Activated T-cell treated with anti-CD3 and anti-CD28 coated beads for 1 hour (primary cell): ENCODE measurements at regions not wholly inside any gene's neighbourhood (a gene's known extent, or its start where the extent isn't known, plus 50 kb on each side); places are given as distances from the start of the nearest gene placed in this dataset.

ENCODE experiments used
- DNase-seq: peaks from one replicate; pipeline ENCODE4 v3.0.0-alpha.2; 2020; ENCODE audit warnings: low read depth

- no peak for DNase-seq
Observed at GRCh38 chr1:244347942-244348341, 103.8 kb downstream of the ADSS2 start.

GRCh38 chr1:244349103-244349531 lies 102.6 kb downstream of the ADSS2 start:
- DNase-seq = no peak

GRCh38 chr1:244349581-244350001 lies 102.1 kb downstream of the ADSS2 start:
- DNase-seq = no peak

- DNase-seq = no peak
Observed at GRCh38 chr1:244350027-244350426, 101.7 kb downstream of the ADSS2 start.

- no peak for DNase-seq
Observed at GRCh38 chr1:244352156-244352830, 99.4 kb downstream of the ADSS2 start.

GRCh38 chr1:244353551-244354091 lies 98.1 kb downstream of the ADSS2 start:
- no peak for DNase-seq

GRCh38 chr1:244354810-244355278 lies 96.9 kb downstream of the ADSS2 start:
- DNase-seq = no peak

- DNase-seq = no peak
Observed at GRCh38 chr1:244356376-244356775, 95.3 kb downstream of the ADSS2 start.
